ENCODE measurements at regions not wholly inside any gene's neighbourhood (a gene's known extent, or its start where the extent isn't known, plus 50 kb on each side); places are given as distances from the start of the nearest gene placed in this dataset.

GRCh38 chr5:2128686-2129355 is 246.1 kb upstream of the IRX4 start:
- Histone ChIP-seq H3K4ac (replicated peaks; ENCODE audit: insufficient read length, low read depth, low read length) (no peak overlapping the region), H3K27ac (ENCODE audit: low read depth, low read length) (no peak overlapping the region), H3K56ac (replicated peaks; ENCODE audit: insufficient read length, low read depth, low read length) (no peak overlapping the region), H3K4me2 (ENCODE audit: insufficient read depth in 1 of 2, low read depth in 2 of 2, low read length in 2 of 2) (no peak overlapping the region), H3K4me1 (replicated peaks in 1 of 4; ENCODE audit: control insufficient read depth in 3 of 4, insufficient read depth in 4 of 4, low read length in 3 of 4) (no peaks in the 10 kb centered on the region; a peak in 1 of 7 replicates), H3K14ac (ENCODE audit: insufficient read length) (no peak overlapping the region), H3K4me3 (ENCODE audit: extremely low read depth in 1 of 4, insufficient read depth in 2 of 4, low read depth in 3 of 4, low read length in 4 of 4) (no peak overlapping the region), H3K9me3 (ENCODE audit: insufficient read depth in 2 of 2, low read depth in 1 of 2, low read length in 1 of 2) (no peaks in the 10 kb centered on the region), H2BK5ac (ENCODE audit: low read depth, low read length) (no peak overlapping the region), H3K18ac (ENCODE audit: extremely low read depth, low read length) (no peak overlapping the region), H4K8ac (ENCODE audit: extremely low read depth, insufficient read depth, low read length) (no peak overlapping the region), H2BK15ac (ENCODE audit: low read length) (no peak overlapping the region), H4K20me1 (replicated peaks in 1 of 2; ENCODE audit: control insufficient read depth in 1 of 2, insufficient read depth in 2 of 2, low read length in 2 of 2) (peaks cover 0 to 1% of the 10 kb centered on the region in 2 experiments), H2AK5ac (ENCODE audit: low read depth, low read length) (no peak overlapping the region), H2AFZ (ENCODE audit: low read length) (no peak overlapping the region; the same call in 1 of the 2 replicates), H3K9ac (replicated peaks in 1 of 4; ENCODE audit: extremely low read depth in 1 of 4, low read depth in 3 of 4, low read length in 3 of 4) (no peak overlapping the region), H2BK120ac (replicated peaks; ENCODE audit: low read depth, low read length) (no peak overlapping the region), H2BK20ac (ENCODE audit: low read length) (no peak overlapping the region), H3K23me2 (ENCODE audit: low read depth, low read length) (no peaks in the 10 kb centered on the region), H4K91ac (replicated peaks; ENCODE audit: insufficient read length, low read length) (no peak overlapping the region), H3K36me3 (ENCODE audit: control insufficient read depth in 2 of 4, insufficient read depth in 4 of 4, low read length in 3 of 4) (no peaks in the 10 kb centered on the region), H3K27me3 (replicated peaks in 1 of 4; ENCODE audit: control insufficient read depth in 3 of 4, extremely low read depth in 1 of 4, insufficient read depth in 3 of 4, low read length in 3 of 4) (no peaks in the 10 kb centered on the region), H3K79me1 (ENCODE audit: low read depth, low read length) (no peaks in the 10 kb centered on the region), H2BK12ac (ENCODE audit: low read depth, low read length) (no peak overlapping the region), H3K23ac (ENCODE audit: insufficient read length) (no peak overlapping the region), H4K5ac (ENCODE audit: insufficient read length, low read depth, low read length) (no peak overlapping the region), H3K79me2 (ENCODE audit: control insufficient read depth in 1 of 2, insufficient read depth in 2 of 2, low read length in 2 of 2) (no peaks in the 10 kb centered on the region)
- ChIA-PET POLR2A (ENCODE audit: partially characterized antibody) (no interaction called here), CTCF (ENCODE audit: partially characterized antibody) (interaction anchor here (4.6 kb wide), 1 partner anchor 18 kb away, joined by 15 read pairs; no protein-coding TSS in a partner anchor)
- no peak for DNase-seq (ENCODE audit: low read depth in 1 of 2, low spot score in 2 of 2)
- no peak for FAIRE-seq
- 91% methylated on average over 21 of the region's 21 CpGs; no CpG with 5 or more reads in 1 of the 2 experiments for WGBS, 2 experiments (ENCODE audit: extremely low coverage in 1 of 2, insufficient coverage in 1 of 2, insufficient read length in 1 of 2, insufficient replicate concordance in 2 of 2, low coverage in 1 of 2, low lambda C conversion rate in 2 of 2, missing lambda C conversion rate in 1 of 2)
- no peak for TF ChIP-seq TBP (IDR thresholded peaks at IDR 0.05; ENCODE audit: low read depth, low read length)
- no peak for TF ChIP-seq SAP30 (IDR thresholded peaks at IDR 0.05; ENCODE audit: insufficient read depth, insufficient replicate concordance, low read length)
- no peak for TF ChIP-seq HDAC6 (IDR thresholded peaks at IDR 0.05; ENCODE audit: low read depth, low read length)
- no peak for TF ChIP-seq NRF1 (IDR thresholded peaks at IDR 0.05; ENCODE audit: low read depth, low read length)
- TF ChIP-seq, protein P1, sequence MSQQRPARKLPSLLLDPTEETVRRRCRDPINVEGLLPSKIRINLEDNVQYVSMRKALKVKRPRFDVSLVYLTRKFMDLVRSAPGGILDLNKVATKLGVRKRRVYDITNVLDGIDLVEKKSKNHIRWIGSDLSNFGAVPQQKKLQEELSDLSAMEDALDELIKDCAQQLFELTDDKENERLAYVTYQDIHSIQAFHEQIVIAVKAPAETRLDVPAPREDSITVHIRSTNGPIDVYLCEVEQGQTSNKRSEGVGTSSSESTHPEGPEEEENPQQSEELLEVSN (IDR thresholded peaks at IDR 0.05) = no peak
- no peak for TF ChIP-seq RFX5 (IDR thresholded peaks at IDR 0.05; ENCODE audit: borderline replicate concordance, low read depth, low read length)
- TF ChIP-seq BCL11A (IDR thresholded peaks at IDR 0.05; ENCODE audit: low read depth in 2 of 2, low read length in 2 of 2) = no peak
- no peak for TF ChIP-seq ATF3 (IDR thresholded peaks at IDR 0.05; ENCODE audit: insufficient read depth, low read depth, low read length)
- no peak for TF ChIP-seq POU5F1 (IDR thresholded peaks at IDR 0.05; ENCODE audit: low read depth, low read length)
- TF ChIP-seq CHD2 (IDR thresholded peaks at IDR 0.05; ENCODE audit: low read length) = no peak
- TF ChIP-seq SRF (IDR thresholded peaks at IDR 0.05; ENCODE audit: low read depth, low read length) = no peak
- TF ChIP-seq SIRT6 (IDR thresholded peaks at IDR 0.05; ENCODE audit: low read length) = no peak
- TF ChIP-seq YY1 (IDR thresholded peaks at IDR 0.05; ENCODE audit: low read depth, low read length) = no peak
- TF ChIP-seq POLR2A (IDR thresholded peaks at IDR 0.05; ENCODE audit: control extremely low read depth in 1 of 2, low read depth in 2 of 2, low read length in 2 of 2) = no peak

Measured in H1 (cell line).